C4-2B (cell line): ENCODE measurements at regions not wholly inside any gene's neighbourhood (a gene's known extent, or its start where the extent isn't known, plus 50 kb on each side); places are given as distances from the start of the nearest gene placed in this dataset.
"Not testable (repeated sequence)": the region's sequence is repeated elsewhere in the genome, so short reads cannot be mapped to it uniquely, and the experiment has no call there.

ENCODE experiments used
- CTCF ChIP-seq: fragments of 450-650 bp; conservative IDR thresholded peaks from 2 replicates; pipeline ENCODE4 v1.5.1; 2017; ENCODE audit warnings: mild to moderate bottlenecking
- ZFX ChIP-seq: fragments of 450-650 bp; IDR thresholded peaks from 2 replicates; pipeline ENCODE4 v1.6.1; 2017

- not testable (repeated sequence) for TF ChIP-seq CTCF, ZFX
Observed at GRCh38 chr19:34617996-34618395, 59.0 kb downstream of the SCGB2B2 start.
